NCI-H510A (cell line): ENCODE measurements at regions not wholly inside any gene's neighbourhood (a gene's known extent, or its start where the extent isn't known, plus 50 kb on each side); places are given as distances from the start of the nearest gene placed in this dataset.

Experiments used
- DNase-seq: peaks from one replicate; lab custom pipeline; 2025; lab: John Stamatoyannopoulos, UW

DNA sequence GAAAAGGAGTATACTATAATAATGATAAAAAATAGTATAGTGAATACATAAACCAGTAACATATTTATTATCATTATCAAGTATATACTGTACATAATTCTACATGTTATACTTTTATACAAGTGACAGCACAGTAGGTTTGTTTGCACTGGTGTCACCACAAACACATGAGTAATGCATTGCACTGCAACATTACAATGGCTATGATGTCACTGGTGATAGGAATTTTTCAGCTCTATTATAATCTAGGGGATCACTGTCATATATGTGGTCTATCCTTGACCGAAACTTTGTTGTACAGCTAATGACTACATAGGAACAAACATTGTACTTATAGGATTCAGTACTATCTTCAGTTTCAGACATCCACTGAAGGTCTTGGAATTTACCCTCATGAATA lies 165.8 kb upstream of the SYT1 start:
- DNase-seq = no peak

DNA sequence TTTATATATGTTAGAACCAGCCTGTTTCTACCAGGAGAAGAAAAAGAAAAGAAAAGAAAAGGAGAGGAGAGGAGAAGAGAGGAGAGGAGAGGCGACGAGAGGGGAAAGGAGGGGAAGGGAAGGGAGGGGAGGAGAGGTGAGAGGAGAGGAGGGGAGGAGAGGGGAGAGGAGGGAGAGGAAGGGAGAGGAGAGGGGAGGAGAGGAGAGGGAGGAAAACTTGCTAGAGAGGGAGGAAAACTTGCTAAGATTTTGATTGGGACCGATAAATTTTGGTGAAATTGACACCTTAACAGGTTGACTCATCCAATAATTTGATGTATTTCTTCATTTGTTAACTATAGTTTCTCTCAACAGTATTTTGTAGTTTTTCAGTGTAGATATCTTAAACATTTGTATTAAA lies 164.0 kb upstream of the SYT1 start:
- DNase-seq = no peak

DNA sequence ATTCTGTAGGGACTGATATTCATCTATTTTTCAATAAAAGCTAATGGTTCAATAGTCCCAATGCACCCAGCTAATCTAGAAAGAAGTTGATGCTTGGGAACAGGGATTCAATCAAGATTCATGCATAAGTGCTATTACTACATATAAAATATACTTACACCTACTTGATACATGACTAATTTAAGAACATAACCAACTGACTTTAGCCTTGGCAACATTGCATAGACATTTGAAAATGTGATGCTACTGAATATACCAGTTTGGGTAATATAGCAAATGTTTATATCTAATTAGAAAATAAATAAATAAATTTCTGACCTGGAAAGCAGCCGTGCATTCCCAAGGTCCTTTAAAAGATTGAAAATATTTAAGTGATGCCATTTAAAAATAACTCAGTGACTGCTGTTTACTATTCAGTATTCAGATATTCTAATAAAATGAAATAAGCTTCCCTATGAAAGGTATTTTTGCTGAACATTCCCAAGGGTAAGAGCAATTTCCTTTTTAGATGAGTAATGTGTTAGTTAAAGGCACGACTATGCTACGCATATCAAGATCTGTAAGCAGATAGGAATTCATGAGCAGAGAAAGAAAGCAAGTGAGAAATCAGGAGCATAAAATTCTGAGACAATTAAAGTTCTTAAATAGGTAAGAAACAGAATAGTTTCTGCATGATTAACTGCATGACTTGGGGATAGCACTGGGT lies 160.6 kb upstream of the SYT1 start:
- DNase-seq = no peak

DNA sequence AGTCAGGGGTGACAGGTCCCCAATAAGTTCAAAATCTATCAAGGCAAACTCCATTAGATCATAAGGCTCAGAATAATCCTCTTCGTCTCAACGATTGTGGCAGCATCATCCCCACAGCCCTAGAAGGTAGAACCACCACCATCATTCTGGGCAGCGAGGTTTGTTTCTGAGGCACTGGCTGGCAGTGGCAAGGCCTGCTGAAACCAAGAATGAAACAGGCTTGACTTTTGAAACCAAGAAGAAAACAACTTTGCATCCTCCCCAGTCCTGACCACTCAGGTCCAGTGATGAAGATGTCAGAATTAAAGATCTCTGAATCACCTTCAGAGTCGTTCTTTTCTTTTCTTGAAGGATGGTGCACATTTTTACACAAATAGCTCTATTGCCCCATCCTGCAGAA lies 152.6 kb upstream of the SYT1 start:
- DNase-seq = no peak

DNA sequence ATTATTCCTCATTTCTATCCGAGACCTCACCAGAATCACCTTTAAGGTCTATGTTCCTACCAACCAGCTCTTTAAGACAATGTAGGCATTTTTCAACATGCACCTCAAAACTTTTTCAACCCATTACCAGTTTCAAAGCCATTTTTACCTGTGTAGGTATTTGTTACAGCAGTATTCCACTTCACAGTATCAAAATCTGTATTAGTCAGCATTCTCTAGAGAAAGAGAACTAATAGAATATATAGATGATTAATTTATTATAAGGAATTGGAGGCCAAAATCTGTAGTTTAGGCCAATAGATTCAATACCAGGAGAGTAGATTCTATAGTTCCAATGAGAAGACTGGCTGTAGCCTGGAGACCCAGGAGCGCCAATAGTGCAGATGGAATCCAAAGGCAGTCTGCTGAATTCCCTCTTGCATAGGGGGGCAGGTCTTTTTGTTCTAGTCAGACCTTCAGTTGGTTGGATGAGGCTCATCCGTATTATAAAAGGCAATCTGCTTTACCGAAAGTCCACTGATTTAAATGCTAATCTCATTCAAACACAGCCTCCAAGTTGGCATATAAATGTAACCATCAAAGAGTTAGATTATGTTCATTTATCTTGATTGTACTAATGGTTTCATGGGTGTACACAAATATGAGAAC lies 151.6 kb upstream of the SYT1 start:
- no peak for DNase-seq

DNA sequence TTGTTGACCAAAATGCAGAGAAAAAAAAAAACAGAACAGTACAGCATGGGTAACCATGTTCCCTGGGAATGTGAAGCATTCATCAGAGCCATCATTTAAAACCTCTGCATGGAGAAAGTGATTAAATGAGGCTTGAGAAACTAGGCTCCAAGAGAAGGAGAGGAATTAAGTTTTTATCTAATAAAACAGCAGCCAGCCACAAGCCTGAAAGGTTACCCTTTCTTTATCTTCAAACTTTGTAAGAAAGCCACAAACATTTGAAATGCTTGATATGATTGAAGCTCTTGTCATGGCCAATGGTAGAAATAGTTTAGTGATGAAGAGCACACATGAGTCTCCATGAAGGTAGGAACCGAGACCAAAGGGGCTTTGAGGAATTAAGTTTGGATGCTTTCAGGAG lies 144.9 kb upstream of the SYT1 start:
- no peak for DNase-seq

DNA sequence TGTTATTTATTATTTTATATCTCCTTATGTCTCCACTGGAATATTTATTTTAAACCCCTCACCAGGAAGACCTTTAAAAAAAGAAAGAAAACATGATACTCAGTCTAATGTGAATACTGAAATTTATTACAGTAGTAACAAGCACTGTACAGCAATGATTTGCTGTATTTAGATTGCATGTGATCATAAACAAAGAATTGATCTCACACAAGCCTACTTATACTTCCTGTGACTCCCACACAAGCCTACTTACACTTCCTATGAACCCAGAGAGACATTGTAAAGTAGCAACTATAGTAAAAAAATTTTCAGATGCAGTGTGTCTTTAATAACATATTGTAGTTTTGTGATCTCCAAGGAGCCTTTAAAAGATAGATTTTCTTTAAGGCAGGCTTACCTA lies 142.7 kb upstream of the SYT1 start:
- DNase-seq = no peak

DNA sequence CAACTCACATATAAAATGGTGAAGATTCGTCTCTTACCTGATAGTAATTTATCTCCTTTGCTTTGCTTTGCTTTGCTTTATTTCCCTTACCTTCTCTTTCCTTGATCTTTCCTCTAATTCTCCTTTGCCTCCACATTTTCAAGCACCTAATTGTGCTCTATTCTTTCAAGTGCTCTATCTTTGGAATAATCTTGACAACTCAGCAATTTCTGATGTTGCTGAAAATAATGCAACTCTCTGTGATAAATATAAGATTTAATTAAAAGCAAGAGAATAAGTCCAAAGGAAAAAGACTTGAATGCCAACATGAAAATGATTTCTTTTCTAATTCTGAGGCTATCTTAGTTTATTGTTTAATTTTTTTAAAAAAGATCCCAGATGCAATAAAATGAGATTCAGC lies 139.5 kb upstream of the SYT1 start:
- DNase-seq = no peak

DNA sequence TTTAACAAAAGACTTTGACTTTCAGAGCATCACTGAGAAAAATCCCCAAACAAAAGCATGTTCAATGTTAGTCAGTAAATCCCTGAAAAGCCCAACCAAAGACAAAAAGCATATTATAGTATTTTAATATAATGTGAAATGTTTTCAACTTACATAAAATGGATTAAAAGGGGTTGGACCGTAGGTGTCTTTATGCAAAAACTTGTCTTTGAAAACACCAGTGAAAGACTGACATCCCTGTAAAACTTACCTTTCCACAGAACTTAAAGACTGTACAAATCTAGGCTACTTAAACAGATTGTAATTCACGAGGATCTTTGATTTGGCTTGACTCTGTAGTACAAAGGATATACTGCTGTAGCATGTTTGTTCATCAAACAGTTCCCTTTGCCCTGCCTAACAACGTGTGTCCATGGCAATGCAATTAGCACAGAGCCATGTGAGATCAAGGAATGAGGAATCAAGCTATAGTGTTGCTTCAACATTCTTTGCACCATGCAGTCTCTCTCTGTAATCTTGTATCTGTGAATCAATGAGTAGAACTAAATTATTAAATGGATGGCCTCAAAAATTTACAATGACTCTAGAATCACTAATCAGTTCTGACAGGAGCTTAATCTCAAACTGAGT lies 138.5 kb upstream of the SYT1 start:
- DNase-seq = peak; percentile 20

DNA sequence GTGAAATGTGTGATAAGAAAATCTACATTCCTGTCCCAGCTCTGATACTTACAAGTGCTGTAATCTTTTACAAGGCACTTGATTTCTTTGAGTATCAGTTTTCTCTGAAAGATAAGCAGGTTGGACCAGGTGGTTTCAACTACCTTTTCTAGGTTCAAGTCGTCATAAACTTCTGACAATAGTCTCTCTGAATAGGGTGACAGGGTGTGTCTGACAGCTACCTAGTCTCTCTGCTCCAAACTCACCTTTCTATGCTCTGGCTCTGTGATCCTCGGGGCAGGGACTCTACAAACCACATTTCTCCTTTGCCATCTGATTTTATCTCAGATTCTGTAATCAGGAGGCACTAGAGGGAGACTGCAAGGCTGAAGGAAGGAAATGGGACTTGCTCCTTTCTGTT lies 137.7 kb upstream of the SYT1 start:
- DNase-seq = peak; percentile 9

DNA sequence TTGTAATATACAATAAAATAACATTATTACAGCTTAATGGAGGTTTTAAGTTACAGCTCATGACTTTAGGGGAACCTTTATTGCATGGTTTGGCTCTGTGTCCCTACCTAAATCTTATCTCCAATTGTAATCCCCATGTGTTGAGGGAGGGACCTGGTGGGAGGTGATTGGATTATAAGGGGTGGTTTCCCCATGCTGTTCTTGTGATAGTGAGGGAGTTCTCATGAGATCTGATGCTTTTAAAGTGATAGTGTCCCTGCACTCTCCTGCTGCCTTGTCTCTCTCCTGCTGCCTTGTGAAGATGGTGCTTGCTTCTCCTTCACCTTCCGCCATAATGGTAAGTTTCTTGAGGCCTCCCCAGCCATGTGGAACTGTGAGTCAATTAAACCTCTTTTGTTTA lies 132.1 kb upstream of the SYT1 start:
- DNase-seq = no peak

DNA sequence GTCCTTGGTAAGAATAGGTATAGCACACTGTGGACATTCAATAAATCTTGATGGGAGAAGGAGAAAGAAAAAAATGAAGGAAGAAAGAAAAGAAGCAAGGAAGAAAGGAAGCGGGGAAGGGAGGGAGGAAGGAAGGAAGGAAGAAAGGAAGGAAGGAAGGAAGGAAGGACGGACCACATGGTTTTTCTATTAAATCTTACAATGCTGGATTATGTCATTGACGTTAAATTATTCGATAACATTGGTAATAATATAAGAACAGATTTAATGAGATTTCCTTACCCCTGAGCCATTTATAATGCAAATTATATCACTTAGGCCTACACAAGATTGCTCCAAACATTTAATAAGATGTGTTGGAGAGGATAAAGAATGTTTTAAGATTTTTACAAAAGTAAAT lies 124.9 kb upstream of the SYT1 start:
- no peak for DNase-seq

DNA sequence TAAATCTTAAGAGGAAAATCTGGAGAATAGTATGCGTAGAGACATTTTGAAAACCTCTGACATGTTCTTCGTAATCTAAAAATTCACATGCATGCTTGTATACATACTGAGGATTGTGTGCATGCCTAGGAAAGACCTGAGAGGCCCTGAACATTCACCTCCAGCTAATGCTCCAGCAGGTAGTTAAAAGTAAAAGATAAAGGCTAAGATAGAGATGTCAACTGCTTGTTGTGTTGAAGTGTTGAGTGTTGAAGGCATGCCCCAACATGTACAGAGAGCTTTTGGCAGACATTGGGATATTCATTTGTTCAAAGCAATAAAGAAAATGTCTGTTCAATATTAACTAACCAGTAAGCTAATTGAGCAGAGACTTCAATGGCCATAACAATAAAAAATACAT lies 118.6 kb upstream of the SYT1 start:
- peak; percentile 26 for DNase-seq

DNA sequence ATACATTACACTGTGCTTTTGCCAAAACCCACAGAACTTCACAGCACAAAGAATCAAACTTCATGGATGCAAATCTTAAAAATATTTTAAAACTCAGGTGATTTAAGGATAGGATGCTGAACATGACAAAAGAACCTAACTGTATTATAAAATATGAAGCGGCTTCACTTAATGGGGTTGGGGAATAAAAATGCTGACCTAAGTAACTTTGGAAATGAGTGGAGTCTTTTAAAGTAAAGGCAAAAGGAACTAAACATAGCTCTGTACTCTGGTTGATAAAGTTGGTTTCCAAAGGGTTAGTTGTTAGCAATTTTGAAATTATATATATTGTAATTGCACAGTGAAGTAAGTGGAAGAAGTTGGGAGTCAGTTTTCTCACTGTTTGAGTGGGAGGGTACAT lies 111.5 kb upstream of the SYT1 start:
- no peak for DNase-seq

DNA sequence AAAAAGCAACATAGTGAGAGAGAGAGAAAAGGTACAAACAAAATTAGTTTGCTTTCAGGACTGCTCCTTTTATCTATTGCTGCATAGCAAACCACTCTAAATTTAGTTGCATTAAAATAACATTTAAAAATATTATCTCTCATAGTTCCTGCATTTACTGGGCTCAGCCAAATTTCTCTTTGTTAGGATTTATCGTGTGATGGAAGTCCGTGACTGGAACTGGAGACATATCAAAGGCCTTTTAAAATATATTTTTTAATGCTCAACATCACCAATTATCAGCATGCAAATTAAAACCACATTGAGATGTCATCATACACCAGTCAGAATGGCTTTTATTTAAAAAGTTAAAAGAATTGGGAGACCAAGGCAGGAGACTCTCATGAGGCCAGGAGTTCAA lies 107.6 kb upstream of the SYT1 start:
- no peak for DNase-seq

DNA sequence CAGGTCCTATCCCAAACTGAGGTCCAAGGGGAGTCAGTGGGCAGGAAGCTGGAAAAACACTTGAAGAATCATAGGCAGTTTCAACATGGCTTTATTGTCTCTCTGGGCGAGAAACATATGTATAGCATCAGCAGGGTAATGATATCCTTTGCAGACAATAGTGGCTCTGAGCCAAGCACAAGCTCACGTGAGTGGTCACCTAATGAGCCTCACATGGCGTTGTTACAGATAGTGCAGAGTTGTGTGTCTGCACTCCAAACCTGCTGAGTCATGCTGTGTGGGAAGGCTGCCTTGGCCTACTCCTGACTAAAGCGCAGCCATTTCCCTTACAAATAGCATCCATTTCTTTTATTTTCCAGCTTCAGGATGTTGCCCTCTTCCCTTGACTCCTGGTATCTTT lies 105.2 kb upstream of the SYT1 start:
- DNase-seq = peak; percentile 52

DNA sequence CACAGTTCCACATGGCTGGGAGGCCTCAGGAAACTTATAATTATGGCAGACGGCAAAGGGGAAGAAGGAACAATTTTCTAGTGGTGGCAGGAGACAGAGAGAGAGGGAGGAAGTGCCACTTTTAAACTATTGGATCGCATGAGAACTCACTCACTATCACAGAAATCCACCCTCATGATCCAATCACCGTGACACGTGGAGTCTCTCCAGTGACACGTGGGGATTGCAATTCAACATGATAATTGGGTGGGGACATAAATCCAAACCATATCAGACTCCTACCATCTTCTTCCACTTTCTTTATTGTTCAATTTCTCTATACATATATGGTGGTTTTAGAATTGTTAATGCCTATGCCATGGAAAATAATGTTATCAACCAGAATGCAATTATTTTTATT lies 103.7 kb upstream of the SYT1 start:
- no peak for DNase-seq

DNA sequence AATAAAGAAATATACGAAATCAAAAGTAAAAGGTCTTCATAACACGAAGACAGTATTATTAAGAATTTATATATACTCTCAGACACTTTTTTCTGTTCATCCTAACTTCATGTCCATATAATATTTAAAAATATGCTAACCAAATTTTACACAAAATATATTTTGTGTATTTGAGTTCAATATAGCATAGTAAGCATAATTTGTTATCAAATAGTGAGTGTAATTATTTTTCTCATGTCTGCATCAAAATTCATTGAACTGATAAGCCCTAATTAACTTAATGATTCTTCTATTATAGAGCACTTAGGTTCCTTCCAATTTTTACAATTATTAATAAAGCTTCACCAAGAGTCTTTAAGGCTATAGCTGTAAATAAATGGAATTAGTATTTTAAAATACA lies 99.7 kb upstream of the SYT1 start:
- DNase-seq = no peak

DNA sequence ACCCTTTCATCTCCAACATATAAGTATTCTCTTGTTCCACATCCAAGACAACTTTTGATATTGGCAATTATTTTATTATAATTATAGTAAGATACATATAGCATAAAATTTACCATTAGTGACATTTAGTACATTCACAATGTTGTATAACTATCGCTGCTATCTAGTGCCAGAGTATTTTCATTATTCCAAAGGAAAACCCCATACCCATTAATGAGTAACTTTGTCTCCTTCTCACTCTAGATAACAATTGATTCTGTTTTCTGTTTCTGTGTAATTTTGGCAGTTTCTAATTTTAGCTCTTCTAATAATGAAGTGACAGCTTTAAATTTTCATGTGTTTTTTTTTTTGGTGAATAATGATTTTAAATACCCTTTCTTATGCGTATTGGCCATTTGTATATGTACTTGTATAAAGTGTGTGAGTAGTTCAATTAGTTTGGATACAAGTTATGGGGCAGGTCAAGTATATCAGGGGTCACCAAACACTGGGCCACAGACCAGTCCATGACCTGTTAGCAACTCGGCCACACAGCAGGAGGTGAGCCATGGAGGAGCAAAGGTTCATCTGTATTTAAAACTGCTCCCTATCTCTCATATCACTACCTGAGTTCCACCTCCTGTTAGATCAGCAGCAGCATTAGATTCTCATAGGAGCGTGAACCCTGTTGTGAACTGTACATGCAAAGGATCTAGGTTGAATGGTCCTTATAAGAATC lies 97.2 kb upstream of the SYT1 start:
- DNase-seq = no peak

DNA sequence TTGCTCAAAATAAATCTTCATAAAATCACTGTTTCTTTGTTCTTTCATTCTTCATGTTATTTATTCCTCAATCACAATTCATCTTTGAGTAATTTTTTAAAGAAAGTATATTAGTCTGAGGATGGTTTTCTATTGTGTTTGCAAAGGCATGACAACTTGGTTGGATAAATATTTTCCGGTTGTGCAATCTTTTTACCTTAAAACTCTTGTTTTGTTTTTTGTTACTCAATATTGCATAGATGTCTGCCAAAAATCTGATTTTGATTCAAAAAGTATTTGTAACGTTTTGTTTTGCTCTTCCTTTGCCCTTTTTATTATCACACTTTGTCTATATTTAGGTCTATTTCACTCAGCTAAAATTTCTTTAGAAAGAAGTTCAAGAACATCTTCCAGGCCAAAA lies 86.2 kb upstream of the SYT1 start:
- no peak for DNase-seq

DNA sequence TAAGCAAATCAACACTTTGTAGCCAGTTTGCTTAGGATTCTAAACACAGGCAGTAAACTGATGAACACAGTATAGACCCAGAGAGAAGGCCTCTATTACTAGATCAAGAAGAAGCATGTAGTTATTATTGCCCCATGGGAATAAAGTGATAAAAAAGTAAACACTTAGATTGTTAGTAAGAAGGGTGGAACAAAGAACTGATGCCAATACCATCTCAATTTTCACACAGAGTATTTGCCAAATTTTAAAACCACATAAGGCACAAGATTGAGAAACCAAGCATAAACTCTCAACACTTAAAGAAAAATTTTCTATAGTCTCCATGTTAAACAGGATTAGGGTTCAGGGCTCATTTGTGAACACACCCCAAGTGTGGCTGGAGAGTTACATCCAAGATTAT lies 77.0 kb upstream of the SYT1 start:
- DNase-seq = no peak

DNA sequence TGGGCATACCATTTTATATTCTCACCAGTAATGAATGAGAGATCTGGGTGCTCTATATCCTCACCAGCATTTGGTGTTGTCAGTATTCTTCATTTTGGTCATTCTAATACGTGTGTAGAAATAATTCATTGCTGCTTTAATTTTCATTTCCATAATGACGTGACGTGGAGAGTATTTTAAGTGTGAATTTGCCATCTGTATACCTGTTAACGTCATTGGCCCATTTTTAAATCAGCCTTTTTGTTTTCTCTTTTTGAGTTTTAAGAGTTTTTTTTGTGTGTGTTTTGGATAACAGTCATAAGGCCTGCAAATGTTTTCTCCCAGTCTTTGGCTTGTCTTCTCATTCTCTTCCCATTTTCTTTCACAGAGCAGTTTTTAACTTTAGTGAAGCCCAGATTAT lies 74.4 kb upstream of the SYT1 start:
- no peak for DNase-seq

DNA sequence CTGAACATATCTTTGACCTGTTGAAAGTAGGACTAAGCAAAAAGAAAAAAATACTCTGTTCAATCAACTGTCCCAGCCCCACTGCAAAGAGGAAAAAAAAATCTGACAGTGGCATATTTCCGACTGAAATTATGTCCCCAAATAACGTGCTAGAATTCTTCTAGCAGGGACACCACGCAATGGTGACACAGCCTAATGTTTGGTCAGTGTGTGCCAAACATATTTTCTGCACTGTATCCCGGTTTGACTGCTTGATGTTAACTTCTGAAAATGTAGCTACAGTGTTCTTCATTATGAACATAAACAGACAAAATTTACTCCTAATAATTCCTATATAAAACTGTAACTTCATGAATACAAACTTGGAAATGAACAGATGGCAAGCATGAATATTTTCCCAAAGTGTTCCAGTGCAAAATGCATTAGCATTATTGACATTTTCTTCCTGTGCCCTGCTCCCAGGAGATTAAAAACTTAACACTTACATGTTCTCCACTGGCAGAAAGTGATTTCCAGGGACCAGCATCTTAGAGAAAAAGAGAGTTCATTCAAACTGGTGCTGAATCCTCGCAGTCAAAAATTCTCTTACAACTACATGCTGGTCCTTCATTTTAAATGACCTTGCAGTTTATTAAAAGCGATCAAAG lies 72.4 kb upstream of the SYT1 start:
- no peak for DNase-seq
